Rectal smooth muscle tissue (tissue), 1 donor: ENCODE measurements at regions not wholly inside any gene's neighbourhood (a gene's known extent, or its start where the extent isn't known, plus 50 kb on each side); places are given as distances from the start of the nearest gene placed in this dataset.

ENCODE experiments used
- H3K27ac ChIP-seq: one replicate; pipeline ENCODE4 v1.7.0; 2013; ENCODE audit warnings: low read depth, low read length, inconsistent platforms
- H3K27me3 ChIP-seq: one replicate; pipeline ENCODE4 v1.7.0; 2013; ENCODE audit warnings: low read length; ENCODE audit not compliant: control insufficient read depth, insufficient read depth
- H3K36me3 ChIP-seq: one replicate; pipeline ENCODE4 v1.7.0; 2013; ENCODE audit warnings: low read length; ENCODE audit not compliant: control insufficient read depth, insufficient read depth
- H3K4me1 ChIP-seq: one replicate; pipeline ENCODE4 v1.7.0; 2013; ENCODE audit warnings: low read length; ENCODE audit not compliant: control insufficient read depth, insufficient read depth
- H3K4me3 ChIP-seq: one replicate; pipeline ENCODE4 v1.7.0; 2013; ENCODE audit warnings: low read length
- H3K9ac ChIP-seq: one replicate; pipeline ENCODE4 v1.7.0; 2013; ENCODE audit warnings: low read length

- Histone ChIP-seq H3K4me3 (no peak overlapping the region), H3K4me1 (no peaks in the 10 kb centered on the region), H3K9ac (no peak overlapping the region), H3K27me3 (no peaks in the 10 kb centered on the region), H3K36me3 (no peaks in the 10 kb centered on the region), H3K27ac (no peak overlapping the region)
These were observed 50.4 kb upstream of the PRSS23 start for GRCh38 chr11:86749821-86750401.

- H3K4me1 ChIP-seq: no peaks in the 10 kb centered on the region
- H3K27ac ChIP-seq: no peak overlapping the region
- H3K9ac ChIP-seq: no peak overlapping the region
- no peak overlapping the region for H3K4me3 ChIP-seq
- H3K36me3 ChIP-seq: no peaks in the 10 kb centered on the region
- H3K27me3 ChIP-seq: no peaks in the 10 kb centered on the region
These were observed 51.0 kb upstream of the PRSS23 start for GRCh38 chr11:86749376-86749775.

- Histone ChIP-seq H3K27ac (no peak overlapping the region), H3K36me3 (no peaks in the 10 kb centered on the region), H3K9ac (no peak overlapping the region), H3K27me3 (no peaks in the 10 kb centered on the region), H3K4me1 (peaks cover 3% of the 10 kb centered on the region), H3K4me3 (no peak overlapping the region)
These were observed 52.0 kb upstream of the PRSS23 start for GRCh38 chr11:86748296-86748695.

- Histone ChIP-seq H3K27ac (no peak overlapping the region), H3K4me1 (peaks cover 3% of the 10 kb centered on the region), H3K27me3 (no peaks in the 10 kb centered on the region), H3K9ac (no peak overlapping the region), H3K36me3 (no peaks in the 10 kb centered on the region), H3K4me3 (no peak overlapping the region)
These were observed 52.5 kb upstream of the PRSS23 start for GRCh38 chr11:86747801-86748200.

- Histone ChIP-seq H3K9ac (no peak overlapping the region), H3K27ac (no peak overlapping the region), H3K27me3 (no peaks in the 10 kb centered on the region), H3K36me3 (no peaks in the 10 kb centered on the region), H3K4me1 (peaks cover 9% of the 10 kb centered on the region), H3K4me3 (no peak overlapping the region)
These were observed 53.8 kb upstream of the PRSS23 start for GRCh38 chr11:86746514-86746913.

- Histone ChIP-seq H3K27ac (no peak overlapping the region), H3K27me3 (no peaks in the 10 kb centered on the region), H3K36me3 (no peaks in the 10 kb centered on the region), H3K4me3 (no peak overlapping the region), H3K9ac (no peak overlapping the region), H3K4me1 (peaks cover 17% of the 10 kb centered on the region)
These were observed 54.8 kb upstream of the PRSS23 start for GRCh38 chr11:86745571-86745970.

- Histone ChIP-seq H3K27ac (peak overlapping the region; percentile 90), H3K4me3 (no peak overlapping the region)
These were observed 56.9 kb upstream of the PRSS23 start for GRCh38 chr11:86743223-86744118.

GRCh38 chr11:86741839-86742805, 58.2 kb upstream of the PRSS23 start:
- Histone ChIP-seq H3K9ac (no peak overlapping the region), H3K36me3 (no peaks in the 10 kb centered on the region), H3K27me3 (no peaks in the 10 kb centered on the region), H3K4me3 (no peak overlapping the region), H3K4me1 (peaks cover 38% of the 10 kb centered on the region), H3K27ac (peak overlapping the region; percentile 90)

More at GRCh38 chr11:86743223-86744118, 56.9 kb upstream of the PRSS23 start:
- H3K9ac ChIP-seq: no peak overlapping the region
- H3K36me3 ChIP-seq: no peaks in the 10 kb centered on the region
- peaks cover 29% of the 10 kb centered on the region for H3K4me1 ChIP-seq
- H3K27me3 ChIP-seq: no peaks in the 10 kb centered on the region

GRCh38 chr11:86741484-86741835, 58.9 kb upstream of the PRSS23 start:
- H3K4me1 ChIP-seq: peaks cover 38% of the 10 kb centered on the region

GRCh38 chr11:86740628-86741483, 59.5 kb upstream of the PRSS23 start:
- Histone ChIP-seq H3K4me1 (peaks cover 38% of the 10 kb centered on the region), H3K9ac (no peak overlapping the region), H3K36me3 (no peaks in the 10 kb centered on the region), H3K27ac (peak overlapping the region; percentile 90), H3K4me3 (no peak overlapping the region), H3K27me3 (no peaks in the 10 kb centered on the region)

More at GRCh38 chr11:86741484-86741835, 58.9 kb upstream of the PRSS23 start:
- no peaks in the 10 kb centered on the region for H3K36me3 ChIP-seq
- peak overlapping the region; percentile 90 for H3K27ac ChIP-seq
- no peaks in the 10 kb centered on the region for H3K27me3 ChIP-seq
- H3K9ac ChIP-seq: no peak overlapping the region
- no peak overlapping the region for H3K4me3 ChIP-seq

- Histone ChIP-seq H3K36me3 (no peaks in the 10 kb centered on the region), H3K27ac (no peak overlapping the region), H3K4me1 (peaks cover 35% of the 10 kb centered on the region), H3K4me3 (no peak overlapping the region), H3K27me3 (no peaks in the 10 kb centered on the region), H3K9ac (no peak overlapping the region)
These were observed 61.8 kb upstream of the PRSS23 start for GRCh38 chr11:86738568-86738967.
